ENCODE measurements at regions not wholly inside any gene's neighbourhood (a gene's known extent, or its start where the extent isn't known, plus 50 kb on each side); places are given as distances from the start of the nearest gene placed in this dataset.

- no peak for TF ChIP-seq CTCF (IDR thresholded peaks at IDR 0.05)
- intact Hi-C loops (cut with DNase I; ENCODE audit: low total_unique reads) = no loop called here
- Histone ChIP-seq H3K27ac (no peak overlapping the region), H3K27me3 (no peaks in the 10 kb centered on the region), H3K9me3 (no peaks in the 10 kb centered on the region), H3K4me3 (no peak overlapping the region), H3K4me1 (peaks cover 0 to 20% (median 10%) of the 10 kb centered on the region in 4 donors), H3K36me3 (no peaks in the 10 kb centered on the region)
- DNase-seq = no peak
Measured at GRCh38 chr6:100172322-100172713, 178.3 kb upstream of the MCHR2 start.

- no peak overlapping the region for H3K27ac ChIP-seq
- H3K4me3 ChIP-seq = no peak overlapping the region
- DNase-seq = no peak
- no peak for TF ChIP-seq CTCF (IDR thresholded peaks at IDR 0.05)
- intact Hi-C loops (cut with DNase I; ENCODE audit: low total_unique reads) = no loop called here
- H3K36me3 ChIP-seq = no peaks in the 10 kb centered on the region
- H3K4me1 ChIP-seq = peaks cover 0 to 14% (median 9%) of the 10 kb centered on the region in 4 donors
- no peaks in the 10 kb centered on the region for H3K9me3 ChIP-seq
- H3K27me3 ChIP-seq = no peaks in the 10 kb centered on the region
Measured at GRCh38 chr6:100171533-100172321, 177.7 kb upstream of the MCHR2 start.

- H3K27ac ChIP-seq = no peak overlapping the region
- intact Hi-C loops (cut with DNase I; ENCODE audit: low total_unique reads) = no loop called here
- no peak overlapping the region for H3K4me3 ChIP-seq
- no peaks in the 10 kb centered on the region for H3K27me3 ChIP-seq
- TF ChIP-seq CTCF (IDR thresholded peaks at IDR 0.05) = no peak
- no peaks in the 10 kb centered on the region for H3K36me3 ChIP-seq
- no peaks in the 10 kb centered on the region for H3K4me1 ChIP-seq
- no peaks in the 10 kb centered on the region for H3K9me3 ChIP-seq
- DNase-seq = no peak
Measured at GRCh38 chr6:100168148-100168547, 174.1 kb upstream of the MCHR2 start.

GRCh38 chr6:100167585-100167984 is 173.6 kb upstream of the MCHR2 start:
- Histone ChIP-seq H3K4me3 (no peak overlapping the region), H3K27me3 (no peaks in the 10 kb centered on the region), H3K9me3 (no peaks in the 10 kb centered on the region), H3K36me3 (no peaks in the 10 kb centered on the region), H3K27ac (no peak overlapping the region), H3K4me1 (no peaks in the 10 kb centered on the region)
- DNase-seq = no peak
- TF ChIP-seq CTCF (IDR thresholded peaks at IDR 0.05) = no peak
- intact Hi-C loops (cut with DNase I; ENCODE audit: low total_unique reads) = no loop called here

DNA sequence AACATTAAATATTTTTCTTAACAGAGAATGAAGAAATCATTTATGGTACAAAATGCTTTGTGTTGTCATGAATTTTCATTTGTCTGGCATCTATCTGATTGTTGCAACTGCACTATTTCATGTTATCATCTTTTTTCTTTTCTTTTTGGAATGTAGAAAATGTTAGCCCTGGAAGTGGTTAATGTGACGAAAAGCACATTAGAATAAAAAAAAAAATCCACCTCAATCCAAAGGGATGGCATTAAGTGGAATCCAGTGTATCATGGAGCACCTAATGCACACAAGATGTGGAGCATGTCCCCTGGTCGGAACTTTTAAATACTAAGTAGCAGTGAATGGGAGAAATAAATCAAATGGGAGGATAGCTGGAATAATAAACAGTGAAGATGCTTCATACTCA is 172.9 kb upstream of the MCHR2 start:
- H3K36me3 ChIP-seq = no peaks in the 10 kb centered on the region
- DNase-seq = no peak
- H3K27ac ChIP-seq = no peak overlapping the region

More for the DNA sequence above, 172.9 kb upstream of the MCHR2 start:
- H3K4me1 ChIP-seq = no peaks in the 10 kb centered on the region
- intact Hi-C loops (cut with DNase I; ENCODE audit: low total_unique reads) = no loop called here
- no peak for TF ChIP-seq CTCF (IDR thresholded peaks at IDR 0.05)
- H3K27me3 ChIP-seq = no peaks in the 10 kb centered on the region
- no peaks in the 10 kb centered on the region for H3K9me3 ChIP-seq
- no peak overlapping the region for H3K4me3 ChIP-seq

Measured in tibial artery (tissue), 4 donors.